ENCODE measurements at regions not wholly inside any gene's neighbourhood (a gene's known extent, or its start where the extent isn't known, plus 50 kb on each side); places are given as distances from the start of the nearest gene placed in this dataset.

- DNase-seq (ENCODE audit: low spot score) = no peak
Measured at GRCh38 chr16:31701734-31702133, 171.9 kb upstream of the ZNF267 start.

- DNase-seq (ENCODE audit: low spot score) = no peak
Measured at GRCh38 chr16:31702796-31703195, 170.8 kb upstream of the ZNF267 start.

GRCh38 chr16:31703526-31704128 is 170.0 kb upstream of the ZNF267 start:
- DNase-seq (ENCODE audit: low spot score) = no peak

GRCh38 chr16:31704138-31704537 is 169.5 kb upstream of the ZNF267 start:
- DNase-seq (ENCODE audit: low spot score) = no peak

- DNase-seq (ENCODE audit: low spot score) = no peak
Measured at GRCh38 chr16:31705371-31705770, 168.2 kb upstream of the ZNF267 start.

- no peak for DNase-seq (ENCODE audit: low spot score)
Measured at GRCh38 chr16:31706318-31706717, 167.3 kb upstream of the ZNF267 start.

GRCh38 chr16:31706925-31707324 is 166.7 kb upstream of the ZNF267 start:
- DNase-seq (ENCODE audit: low spot score) = no peak

GRCh38 chr16:31707743-31708335 is 165.8 kb upstream of the ZNF267 start:
- DNase-seq (ENCODE audit: low spot score) = no peak

- no peak for DNase-seq (ENCODE audit: low spot score)
Measured at GRCh38 chr16:31708348-31708747, 165.3 kb upstream of the ZNF267 start.

GRCh38 chr16:31709181-31709580 is 164.4 kb upstream of the ZNF267 start:
- DNase-seq (ENCODE audit: low spot score) = no peak

DNA sequence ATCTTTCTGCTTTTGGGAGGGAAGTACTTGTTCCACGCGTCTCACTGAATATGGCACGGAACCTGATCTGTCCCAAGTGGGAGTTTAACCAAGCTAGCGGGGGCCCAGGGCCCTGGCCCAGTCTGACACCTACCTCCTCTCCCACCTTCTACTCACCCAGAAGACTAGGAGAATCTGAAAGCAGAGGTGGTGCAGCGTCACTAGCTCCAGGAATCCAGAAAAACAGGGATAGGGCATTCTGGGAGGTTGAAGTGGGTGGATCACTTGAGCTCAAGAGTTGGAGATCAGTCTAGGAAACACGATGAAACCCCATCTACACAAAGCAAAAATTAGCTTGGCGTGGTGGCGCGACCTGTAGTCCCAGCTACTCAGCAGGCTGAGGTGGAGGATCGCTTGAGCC is 163.5 kb upstream of the ZNF267 start:
- DNase-seq (ENCODE audit: low spot score) = no peak

GRCh38 chr16:31710880-31711279 is 162.7 kb upstream of the ZNF267 start:
- no peak for DNase-seq (ENCODE audit: low spot score)

DNA sequence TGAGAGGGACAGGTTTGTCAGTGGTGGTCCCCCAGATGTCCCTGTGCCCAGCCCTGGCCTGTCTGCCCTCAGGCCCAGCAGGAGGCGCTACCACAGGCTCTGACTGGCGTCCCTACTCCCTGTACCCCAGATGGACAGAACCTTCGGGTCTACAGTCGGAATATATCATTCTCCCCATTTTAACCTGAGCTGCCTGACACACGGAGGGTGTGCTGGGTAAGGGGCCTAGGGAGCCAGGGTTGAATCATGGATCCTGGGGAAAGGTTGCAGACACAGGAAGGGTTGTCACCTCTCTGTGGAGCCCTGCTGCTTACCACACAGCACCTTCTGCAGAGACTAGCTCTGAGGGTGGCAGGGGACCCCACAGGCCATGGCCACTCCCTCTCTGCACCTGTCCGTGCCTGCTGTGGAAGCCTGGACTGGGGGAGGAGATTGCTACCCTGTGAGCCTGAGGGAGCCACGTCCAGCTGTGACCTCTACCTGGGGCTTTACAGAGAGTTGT is 162.2 kb upstream of the ZNF267 start:
- DNase-seq (ENCODE audit: low spot score) = no peak

GRCh38 chr16:31712064-31712540 is 161.5 kb upstream of the ZNF267 start:
- DNase-seq (ENCODE audit: low spot score) = no peak

DNA sequence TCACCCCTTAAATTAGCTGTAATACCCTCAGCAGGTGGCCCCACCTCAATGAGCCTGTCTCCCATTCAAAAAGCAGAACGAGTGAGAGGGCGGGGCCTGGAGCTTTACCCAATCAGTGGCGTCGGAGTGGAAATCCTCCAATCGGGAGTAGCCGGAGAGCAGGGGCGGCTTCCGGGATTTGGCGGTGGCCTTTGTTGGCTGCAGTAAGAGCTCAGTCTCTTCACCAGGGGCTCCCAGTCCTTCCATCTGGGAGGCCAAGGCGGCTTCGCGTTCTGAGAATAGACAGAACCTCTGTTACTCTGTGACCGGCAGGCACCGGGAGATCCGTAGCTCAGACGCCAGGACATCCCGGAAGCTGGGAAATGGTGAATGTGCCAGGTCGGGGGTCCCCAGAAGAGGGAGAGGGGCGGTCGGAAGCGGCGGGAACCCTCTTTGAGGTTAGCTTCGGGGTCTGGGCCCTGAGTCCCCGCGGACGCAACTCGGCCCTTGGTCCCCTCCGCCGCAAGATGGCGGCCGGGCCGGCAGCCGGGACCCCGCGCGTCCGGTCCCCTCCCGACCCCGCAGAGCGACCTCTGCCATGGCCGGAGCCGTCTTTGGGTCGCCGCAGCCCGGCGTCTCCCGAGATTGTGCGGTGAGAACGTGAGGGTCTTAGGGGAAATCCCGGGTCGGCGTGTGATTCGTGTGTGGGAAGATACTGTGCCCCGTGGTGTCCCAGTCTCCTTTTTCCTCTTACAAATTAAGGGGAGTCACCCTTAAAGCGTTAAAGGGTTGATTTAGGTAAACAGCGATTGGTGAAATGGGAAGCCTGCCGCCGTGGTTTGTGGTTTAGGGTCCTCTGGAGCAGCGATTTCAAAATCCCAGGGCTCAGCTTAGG is 160.3 kb upstream of the ZNF267 start:
- DNase-seq (ENCODE audit: low spot score) = peak; percentile 95

DNA sequence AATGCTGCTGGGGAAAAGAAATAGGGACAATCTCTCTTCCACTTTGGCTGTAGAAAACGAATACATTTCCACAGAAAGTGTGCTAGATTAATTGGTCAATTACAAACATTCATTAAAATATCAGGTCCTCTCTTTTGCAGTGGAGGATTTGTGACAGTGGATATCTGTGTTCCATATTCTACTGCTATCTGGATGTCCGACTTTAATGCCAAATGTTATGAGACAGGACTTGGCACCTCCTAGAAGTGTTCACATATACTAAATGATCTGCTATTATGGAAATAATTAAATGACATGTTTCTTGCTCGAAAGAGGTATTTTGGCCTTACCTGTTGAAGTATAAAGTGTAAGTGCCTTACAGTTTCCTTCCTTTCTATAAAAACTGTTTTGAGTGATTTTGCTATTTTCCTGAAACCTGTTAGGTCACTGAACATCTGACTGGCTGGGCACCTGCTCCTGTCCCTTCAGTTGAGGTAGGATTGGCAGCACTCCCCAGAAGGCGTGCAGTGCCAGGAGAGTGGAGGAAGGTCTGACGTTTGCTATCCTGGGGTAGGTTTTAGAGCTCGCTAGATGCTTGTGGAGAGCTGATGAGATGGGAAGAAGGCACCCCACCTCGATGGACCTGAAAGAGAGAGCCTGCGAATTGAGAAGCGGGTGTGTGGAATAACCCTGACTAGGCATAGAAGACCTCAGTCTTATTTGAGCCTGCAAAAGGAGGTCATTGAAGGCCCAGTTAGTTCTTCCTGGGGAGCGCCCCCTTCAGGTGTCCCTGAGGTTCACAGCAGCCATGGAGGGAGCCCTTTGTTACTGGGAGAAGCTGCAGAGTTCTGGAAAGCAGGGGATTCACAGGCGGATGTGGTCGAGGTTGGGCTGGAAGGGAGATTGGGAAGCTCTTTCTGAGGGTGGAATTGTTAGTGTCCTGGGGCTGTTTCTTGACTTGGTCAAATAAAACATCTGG is 159.4 kb upstream of the ZNF267 start:
- no peak for DNase-seq (ENCODE audit: low spot score)

DNA sequence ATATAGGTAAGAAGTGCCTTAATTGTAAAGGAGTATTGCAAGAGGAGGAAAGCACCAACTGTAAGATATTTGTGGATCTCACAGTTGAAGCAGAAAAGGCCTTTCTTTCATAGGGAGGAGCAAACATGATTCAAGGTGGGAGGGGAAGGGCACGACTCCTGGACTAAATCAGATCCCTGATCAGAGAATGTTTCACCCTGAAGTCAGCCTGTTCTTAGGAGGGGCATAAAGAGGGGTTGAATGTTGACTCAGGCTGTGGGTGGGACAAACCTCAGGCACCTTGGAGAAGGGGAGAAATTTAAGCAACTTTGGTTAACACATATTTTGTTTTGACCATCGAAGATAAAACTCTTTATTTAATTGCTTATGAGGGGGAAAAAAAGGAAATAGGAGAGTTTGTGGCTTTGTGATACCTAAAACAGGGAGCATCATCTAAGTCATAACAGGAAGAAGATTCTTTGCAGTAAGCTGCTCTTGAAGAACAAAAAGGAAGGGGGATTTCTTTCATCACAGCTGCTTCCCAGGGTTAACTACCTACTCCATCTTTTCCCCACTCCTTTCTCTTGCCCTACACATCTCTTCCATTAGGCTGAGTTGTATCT is 158.6 kb upstream of the ZNF267 start:
- DNase-seq (ENCODE audit: low spot score) = no peak

DNA sequence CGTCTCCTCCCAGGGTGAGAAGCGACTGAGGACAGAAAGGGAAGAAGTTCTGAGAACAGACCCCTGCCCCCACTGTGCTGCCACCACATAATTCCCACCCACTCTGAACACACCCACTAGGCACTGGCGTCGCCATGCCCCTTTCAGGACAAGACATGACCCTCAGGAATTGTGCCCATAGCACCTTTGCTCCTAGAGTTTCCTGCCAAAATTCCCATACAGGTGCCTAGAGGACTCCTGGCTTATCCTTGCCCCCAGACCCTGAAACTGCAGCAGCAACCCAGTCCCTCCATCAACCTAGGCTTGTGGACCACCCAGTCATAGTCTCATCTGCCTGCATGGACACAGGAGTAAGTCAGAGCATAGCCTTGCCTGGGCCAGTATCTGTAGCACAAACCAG is 157.7 kb upstream of the ZNF267 start:
- DNase-seq (ENCODE audit: low spot score) = no peak

GRCh38 chr16:31718998-31719397 is 154.6 kb upstream of the ZNF267 start:
- no peak for DNase-seq (ENCODE audit: low spot score)

- DNase-seq (ENCODE audit: low spot score) = no peak
Measured at GRCh38 chr16:31727553-31727952, 146.1 kb upstream of the ZNF267 start.

DNA sequence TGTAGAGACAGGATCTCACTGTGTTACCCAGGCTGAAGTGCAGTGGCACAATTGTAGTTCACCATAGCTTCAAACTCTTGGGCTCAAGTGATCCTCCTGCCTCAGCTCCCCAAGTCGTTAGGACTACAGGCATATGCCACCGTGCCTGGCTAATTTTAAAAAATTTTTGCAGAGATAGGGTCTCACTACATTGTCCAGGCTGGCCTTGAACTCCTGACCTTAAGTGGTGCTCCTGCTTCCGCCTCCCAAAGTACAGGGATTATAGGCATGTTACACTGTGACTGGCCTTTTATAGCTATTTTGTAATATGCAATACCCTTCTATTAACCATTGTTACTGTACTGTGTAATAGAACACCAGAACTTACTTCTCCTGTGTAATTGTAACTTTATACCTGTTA is 139.3 kb upstream of the ZNF267 start:
- no peak for DNase-seq (ENCODE audit: low spot score)

All from mucosa of gallbladder (tissue), 1 donor.